GM18511 (cell line): ENCODE measurements at regions not wholly inside any gene's neighbourhood (a gene's known extent, or its start where the extent isn't known, plus 50 kb on each side); places are given as distances from the start of the nearest gene placed in this dataset.

Experiments
- ATAC-seq: cut with Tn5 transposase; IDR thresholded peaks from one replicate; pipeline ENCODE4 v1.9.1; 2021; ENCODE audit warnings: mild to moderate bottlenecking, moderate library complexity; ENCODE audit not compliant: unreplicated experiment

DNA sequence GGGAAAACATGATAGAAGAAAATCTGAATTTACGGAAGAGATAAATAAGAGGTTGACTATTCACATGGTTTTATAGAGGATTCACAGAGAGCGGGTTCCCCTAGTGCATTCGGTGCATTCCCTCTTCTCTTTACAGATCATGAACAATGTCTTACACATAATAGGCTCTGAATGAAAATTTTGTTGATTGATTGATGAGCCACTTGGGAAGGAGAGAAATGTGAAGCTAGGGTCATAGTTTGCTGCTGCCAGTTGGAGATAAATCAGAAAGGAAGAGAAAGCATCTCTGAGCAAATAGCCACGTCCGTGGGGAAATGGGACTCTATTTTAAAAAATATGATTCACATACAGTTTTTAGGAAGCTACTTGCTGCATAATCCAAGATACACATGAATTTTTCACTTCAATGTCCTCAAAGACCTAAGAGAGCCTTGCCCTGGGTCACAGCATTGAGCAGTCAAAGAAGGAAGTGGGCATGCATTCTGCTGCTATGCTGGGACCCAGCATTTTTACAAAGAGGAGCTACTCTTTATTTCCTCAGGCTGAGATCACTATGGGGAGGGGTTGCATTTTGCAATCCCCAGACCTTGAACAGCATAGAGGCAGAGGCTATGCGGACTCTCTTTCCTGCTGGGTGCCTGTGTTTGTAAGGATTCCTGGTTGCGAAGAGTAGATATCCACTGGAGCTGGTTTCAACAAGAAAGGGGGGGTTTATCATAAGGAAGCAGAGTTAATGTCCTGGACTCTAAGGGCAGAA lies 395.3 kb downstream of the TSN start:
- no peak for ATAC-seq

DNA sequence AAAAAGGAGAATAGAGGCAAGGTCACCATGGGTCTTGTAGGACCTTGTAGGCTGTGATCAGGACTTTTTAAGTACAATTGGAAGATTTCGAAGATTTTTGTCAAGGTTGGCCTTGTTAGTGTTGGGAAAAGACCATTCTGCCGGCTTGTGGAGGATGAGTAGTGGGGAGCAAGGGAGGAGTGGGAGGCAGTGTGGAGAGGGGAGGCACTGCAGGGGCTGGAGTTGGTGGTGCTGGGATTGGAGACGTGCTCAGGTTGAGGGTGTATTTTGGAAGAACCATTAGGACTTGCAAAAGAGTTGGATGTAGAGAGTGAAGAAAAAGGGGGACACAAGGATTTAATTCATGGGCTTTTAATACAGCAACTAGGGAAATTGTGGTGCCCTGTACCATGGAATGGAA lies 397.1 kb downstream of the TSN start:
- no peak for ATAC-seq

DNA sequence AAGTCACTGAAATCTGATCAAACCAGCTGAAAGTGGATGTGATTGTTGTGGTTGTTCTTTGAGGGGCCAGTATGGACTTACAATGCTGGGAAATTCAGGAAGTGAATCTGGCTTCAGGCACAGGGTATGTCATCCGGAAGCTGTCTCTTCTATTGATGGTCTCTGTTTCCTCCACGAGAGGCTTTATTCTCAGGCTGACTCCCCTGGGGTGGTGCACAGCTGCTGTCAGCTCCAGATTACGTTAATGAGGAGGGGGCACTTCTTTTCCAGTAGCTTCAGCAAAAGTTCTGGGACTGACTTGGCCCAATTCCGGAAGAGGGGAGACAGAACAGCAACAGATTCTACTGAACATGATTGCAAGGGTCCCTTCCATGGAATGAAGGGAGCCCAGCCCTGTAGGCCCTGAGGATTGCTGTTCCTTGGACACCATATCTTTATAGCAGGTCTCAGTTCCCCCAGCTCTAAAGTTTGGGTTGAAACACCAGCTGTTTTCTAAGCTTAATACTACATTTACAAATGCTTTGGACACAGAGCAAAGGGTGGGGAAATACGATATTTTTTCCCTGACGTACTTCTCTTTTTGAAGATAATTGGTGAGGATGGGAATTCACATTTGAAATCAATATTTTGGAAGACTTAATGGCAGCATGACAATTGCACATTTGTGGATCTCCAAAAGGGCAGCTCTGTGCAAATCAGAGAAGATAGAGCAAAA lies 400.9 kb downstream of the TSN start:
- ATAC-seq = no peak

DNA sequence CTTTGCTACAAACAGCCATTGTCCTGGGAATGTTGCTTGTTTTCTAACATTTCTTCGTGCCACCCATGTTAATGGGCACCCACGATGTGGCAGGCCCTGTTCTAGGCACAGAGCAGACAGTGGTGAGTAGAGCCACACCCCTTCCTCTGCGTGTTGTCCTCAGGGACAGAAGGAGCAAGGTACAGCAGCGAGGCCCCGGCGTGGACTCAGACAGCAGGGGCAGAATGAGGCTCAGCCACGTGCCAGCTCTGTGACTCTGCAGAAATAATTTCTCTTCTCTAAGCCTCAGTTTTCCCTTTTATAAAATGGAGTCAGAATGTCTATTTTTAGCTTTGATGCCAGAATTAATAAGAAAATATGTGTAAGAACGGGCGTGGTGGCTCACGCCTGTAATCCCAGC lies 401.7 kb downstream of the TSN start:
- ATAC-seq = no peak

DNA sequence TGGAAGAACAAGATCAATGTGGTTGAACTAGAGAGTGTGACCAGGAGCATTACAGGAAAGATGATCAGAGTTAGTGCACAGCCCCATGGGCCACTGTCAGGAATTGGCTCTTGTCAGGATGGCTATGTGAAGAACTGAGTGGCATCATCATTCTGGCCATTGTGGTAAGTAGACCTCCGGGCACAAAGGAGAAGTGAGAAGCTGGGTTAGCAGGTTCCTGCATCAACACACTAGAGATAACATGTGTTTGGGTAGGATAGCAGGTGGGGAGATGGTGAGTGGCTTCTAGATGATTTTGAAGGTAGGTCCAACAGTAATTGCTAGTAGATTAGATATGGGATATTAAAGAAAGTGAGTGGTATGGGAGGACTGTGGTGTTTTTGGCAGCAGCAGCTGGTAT lies 408.2 kb downstream of the TSN start:
- ATAC-seq = peak; percentile 76

DNA sequence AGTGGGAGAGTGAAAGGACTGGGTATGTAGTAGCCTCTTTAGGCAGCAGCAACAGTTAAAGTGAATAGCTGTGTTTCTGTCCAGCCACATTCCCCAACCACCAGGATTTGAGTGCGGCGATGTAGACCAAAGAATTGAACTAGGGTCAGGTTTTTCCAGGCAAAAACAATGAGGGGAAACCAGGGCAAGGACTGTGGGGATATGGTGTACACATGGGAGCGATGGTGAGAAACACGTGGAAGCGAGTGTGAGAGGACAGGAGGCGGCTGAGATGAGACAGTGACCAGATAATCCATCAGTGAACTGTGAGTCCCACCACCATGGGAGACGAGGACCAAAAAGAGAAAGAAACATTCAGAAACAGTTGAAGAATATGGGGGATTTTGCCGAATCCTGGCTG lies 409.5 kb downstream of the TSN start:
- ATAC-seq = no peak

DNA sequence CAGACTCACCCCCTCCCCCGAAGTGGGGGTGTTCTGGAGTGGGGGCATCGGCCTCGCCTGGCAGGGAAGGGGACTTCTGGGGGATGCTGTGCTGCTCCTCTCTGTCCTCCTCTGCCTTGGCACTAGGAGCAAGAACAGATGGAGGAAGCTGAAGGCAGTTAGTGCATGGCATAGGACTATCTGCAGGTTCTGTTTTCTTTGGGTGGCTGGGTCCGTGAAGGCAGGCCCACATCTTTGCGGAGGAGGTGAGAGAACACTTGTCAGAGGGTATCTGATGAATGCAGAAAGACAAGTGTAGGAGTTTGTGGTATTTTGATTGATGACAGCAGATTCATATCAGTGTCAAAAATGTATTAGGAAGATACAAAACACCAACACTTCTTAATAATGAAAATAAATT lies 411.4 kb downstream of the TSN start:
- no peak for ATAC-seq

DNA sequence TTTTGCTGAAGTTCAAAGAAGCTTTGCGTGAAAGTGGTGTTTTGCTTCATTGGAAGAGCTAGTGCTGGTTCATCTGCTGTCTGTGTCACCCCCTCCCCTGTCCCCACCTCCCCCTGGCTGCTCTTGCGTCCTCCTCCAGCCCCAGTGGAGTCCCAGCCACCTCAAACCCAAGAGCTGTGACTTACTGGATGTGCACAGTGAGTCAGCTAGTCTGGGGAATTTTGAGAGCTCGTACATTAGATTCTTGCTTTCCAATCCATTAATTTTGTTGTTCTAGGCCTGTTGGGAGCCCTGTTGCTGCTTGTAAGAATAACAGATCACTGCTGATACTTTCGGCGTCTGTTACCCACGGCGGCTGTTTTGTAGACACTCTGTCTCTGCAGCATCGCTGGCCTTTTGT lies 412.1 kb downstream of the TSN start:
- no peak for ATAC-seq

DNA sequence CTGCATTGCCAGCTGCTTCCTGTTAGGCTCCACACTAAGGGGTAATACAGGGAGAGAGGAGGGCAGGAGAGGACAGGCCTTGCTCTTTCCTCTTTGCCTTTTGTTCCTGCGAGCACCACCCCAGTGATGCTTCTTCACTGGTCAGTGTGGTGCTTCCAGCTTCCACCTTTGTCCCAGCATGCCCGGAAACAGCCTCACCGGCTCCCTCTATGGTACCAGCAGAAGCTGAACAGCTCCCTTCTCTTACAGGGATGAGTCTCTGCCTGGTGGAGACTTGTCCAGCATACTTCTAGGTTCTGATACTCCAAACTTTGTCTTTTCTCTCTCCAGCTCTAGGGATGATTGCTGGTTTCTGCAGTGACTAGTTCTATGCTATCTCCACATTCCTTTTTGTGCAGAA lies 413.3 kb downstream of the TSN start:
- no peak for ATAC-seq

DNA sequence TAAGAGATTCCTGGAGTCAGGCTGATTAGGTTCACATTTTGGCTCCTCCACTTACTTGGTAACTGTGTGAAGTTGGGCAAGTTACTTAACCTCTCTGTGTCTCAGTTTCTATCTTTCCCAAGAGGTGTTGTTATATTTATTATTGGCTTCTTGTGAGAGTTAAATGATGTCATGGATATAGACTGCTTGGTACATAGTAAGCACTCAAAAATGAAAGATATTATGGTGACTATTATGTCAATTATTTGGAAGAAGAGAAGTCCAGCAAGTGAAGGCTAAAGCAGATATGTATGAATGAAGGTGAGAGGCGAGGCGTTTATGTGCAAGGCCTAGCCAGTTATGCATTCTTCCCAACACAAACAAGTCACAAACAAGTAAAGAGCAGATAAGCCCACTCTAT lies 417.4 kb downstream of the TSN start:
- ATAC-seq = no peak

DNA sequence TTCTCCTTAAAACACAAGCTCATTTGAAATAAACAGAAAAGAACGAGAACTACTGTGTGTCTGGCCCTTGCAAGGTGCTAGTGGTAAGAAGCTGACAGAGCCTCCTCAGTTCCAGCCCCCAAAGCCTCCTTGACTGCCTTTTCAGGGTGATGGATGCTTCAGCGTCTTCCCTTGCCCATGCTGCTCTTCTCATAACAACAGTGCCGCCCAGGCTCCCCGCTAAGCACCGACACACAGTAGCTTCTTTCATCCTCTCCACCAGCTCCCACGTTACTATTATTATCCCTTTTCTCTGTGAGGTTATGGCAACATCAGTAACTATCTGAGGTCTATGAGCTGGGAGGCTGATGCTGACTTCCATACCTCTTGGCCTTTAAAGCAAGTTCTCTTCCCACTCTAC lies 418.6 kb downstream of the TSN start:
- no peak for ATAC-seq

DNA sequence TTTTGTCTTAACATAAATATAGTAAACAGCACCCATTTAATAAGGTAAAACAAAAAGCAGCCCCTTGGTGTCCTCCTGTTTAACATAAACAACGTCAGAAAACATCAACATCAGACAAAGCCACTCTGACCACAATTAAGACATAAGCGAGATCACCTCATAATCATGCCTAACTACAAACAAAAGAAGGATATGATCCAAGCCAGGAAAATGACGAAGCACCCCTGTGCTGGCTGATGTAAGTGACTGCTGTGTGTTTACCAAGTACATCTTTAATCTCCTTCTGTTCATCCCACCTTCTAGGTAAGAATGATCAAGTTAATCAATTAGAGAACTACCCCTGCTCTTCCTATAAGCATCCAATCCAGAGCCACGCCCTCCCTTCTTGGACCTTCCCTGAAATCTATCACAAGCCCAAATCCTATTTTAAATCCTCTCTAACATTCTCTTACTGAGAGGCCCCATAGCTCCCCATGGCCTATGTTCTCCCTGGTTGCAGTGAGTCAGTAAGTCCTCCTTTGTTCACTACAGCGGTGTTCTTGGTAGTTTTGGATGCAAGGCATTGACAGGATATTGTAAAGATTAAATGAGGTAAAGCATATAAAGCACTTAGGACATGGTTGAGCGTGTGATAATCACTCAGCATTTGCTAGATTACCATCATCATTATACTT lies 424.2 kb downstream of the TSN start:
- no peak for ATAC-seq

DNA sequence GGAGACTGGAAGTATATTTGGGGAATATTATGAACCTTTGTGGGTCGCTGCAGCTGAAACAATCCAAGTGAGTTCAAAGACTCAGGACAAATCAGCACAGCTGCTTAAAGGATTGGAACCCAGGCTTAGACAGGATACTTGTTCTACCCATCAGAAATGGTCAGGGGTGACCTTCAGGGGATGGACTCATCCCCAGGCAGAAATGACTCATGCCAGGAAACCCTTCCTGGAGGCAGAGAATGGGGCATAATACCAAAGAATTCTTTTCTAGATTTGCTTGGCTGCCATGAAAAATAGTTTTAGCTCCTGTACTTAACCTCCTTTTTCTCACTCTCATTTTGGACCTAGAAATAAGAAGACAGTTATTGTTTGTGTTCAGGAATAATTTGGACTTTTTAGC lies 425.5 kb downstream of the TSN start:
- no peak for ATAC-seq

DNA sequence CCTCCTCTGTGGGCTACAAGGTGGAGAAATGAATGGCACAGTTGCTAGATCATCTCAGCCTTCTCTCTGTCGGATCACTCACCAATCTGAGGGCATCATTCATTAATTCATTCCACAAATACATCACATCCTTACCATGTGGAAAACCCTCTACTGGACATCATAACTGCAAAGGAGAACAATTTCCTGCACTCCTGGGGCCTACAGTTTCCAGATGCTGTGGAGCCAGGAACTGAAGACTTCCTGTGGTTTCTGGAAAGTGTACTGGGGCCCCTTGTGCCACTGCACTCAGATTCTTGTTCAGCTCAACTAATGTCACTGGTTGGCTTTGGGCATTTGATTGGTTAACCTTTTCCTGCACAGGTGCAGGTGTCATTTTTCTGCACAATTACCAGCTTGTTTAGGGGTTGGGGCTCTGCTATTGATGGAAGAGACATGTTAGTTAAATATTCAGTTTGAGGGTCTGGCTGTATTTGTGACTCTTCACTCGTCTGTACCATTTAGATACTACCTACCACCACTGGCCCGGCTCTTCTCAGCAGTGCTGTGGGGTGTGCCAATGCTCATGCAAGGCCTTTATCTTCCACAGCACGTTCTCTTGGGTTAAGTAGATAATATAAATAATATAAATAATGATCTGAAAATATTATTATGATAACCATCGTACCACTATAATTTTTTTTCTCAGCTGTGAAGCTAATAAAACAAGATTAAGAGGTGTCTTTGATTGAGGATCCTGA lies 427.3 kb downstream of the TSN start:
- no peak for ATAC-seq

DNA sequence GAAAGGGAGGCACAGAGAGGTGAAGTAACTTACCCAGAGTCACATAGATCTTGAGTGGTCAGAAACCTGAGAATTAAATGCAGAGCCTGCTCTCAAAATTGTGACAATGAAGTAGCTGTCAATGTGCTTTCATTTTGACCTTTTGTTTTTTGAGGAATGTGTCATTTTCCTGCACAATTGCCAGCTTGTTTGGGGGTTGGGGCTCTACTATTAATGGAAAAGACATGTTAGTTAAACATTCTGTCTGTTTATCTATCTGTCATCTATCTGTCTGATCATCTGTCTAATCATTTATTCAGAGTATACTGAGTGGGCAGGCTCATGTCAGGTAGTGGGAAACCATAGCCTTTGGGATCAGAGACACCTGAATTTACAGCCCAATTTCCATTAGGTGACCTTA lies 428.4 kb downstream of the TSN start:
- no peak for ATAC-seq

DNA sequence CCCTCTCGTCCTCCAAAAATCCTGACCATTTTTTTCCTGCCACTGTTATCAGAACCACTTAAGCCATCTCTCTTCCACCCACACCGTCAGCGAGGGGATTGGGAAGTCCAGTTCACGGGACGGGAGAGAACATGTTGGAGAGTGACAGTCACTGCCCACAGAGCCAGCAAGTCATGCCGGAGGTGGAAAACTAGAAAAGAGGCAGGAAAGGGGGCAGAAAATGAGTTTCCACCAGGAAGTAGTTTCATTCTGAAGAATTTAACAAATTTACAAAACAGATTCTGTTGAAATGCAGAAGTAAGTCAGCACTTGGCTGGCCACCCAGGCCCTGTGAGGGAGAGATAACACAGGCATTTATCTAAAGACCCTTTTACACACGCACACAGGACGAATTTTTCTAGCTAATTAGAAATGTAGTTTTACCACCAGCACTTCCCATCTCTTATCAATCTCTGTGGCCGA lies 431.3 kb downstream of the TSN start:
- no peak for ATAC-seq

DNA sequence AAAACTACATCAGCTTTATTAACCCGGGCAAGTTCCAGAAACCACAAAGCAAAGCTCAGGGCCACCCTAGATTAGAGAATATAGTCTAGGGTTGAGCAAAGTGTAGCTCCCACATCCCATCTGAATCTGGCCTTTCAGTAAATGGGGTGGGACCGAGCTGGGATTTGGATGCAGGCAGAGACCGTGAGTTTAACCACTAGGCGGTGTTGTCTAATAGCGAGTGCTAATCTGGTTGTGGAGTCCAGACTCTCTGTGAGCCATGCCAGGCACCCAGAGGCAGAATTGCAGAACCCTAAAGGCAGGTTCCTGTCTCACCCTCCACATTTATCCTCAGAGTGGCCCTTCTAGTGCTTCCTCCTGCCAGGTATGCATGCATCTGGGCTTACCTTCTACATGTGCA lies 435.9 kb downstream of the TSN start:
- peak; percentile 60 for ATAC-seq

DNA sequence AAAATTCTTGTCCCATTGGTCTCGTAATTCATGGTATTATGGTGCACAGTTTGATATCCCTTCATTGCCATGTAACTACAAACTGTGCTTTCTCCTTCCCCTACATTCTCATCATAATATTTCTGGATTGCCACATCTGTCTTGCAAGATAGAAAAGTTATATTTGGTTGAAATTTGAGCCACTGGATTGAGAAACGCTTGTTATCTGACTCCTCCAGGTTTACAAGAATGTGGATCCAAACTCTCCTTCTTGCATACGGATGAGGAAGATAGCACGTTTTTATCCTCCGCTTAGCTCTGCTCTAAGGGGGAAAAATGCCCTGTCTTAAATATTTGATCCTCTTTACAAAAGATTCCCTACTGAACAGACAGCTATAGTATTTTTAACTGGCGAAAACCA lies 438.2 kb downstream of the TSN start:
- ATAC-seq = no peak

DNA sequence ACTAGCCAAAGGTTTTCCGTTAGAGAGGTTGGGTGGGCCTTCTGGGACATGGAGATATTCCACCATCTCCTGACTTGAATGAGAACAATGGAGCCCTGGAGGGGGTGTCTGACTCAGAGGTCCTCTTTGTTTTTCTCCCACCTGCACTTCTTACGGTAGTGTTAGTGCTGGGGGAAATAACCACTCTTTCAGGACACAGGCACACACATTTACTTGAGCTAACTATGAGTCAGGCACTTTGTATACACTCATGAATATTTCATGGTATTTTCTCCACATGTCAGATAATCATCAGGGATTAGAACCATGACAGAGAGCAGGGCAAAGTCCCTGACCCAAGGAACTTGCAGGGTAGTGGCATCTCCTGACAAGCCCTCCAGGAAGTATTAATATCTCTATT lies 439.1 kb downstream of the TSN start:
- ATAC-seq = no peak

DNA sequence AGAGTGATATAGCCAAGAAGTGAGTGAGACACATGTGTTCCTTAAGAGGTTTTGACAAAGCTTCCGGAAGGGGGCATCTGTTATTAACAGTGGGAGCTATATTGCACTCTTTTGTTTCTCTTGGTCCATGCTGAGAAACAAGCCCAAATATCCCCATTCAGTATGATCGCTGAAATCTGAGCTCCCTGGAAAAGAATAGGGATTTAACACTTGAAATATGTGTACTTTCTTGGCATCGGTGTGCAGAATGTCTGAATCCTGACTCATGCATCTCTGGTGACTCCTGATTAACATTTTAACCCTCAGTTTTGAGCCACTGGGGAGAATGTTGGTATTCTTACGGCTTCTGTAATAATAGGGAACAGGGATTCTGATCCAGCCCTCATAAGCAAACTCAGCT lies 448.1 kb downstream of the TSN start:
- no peak for ATAC-seq

DNA sequence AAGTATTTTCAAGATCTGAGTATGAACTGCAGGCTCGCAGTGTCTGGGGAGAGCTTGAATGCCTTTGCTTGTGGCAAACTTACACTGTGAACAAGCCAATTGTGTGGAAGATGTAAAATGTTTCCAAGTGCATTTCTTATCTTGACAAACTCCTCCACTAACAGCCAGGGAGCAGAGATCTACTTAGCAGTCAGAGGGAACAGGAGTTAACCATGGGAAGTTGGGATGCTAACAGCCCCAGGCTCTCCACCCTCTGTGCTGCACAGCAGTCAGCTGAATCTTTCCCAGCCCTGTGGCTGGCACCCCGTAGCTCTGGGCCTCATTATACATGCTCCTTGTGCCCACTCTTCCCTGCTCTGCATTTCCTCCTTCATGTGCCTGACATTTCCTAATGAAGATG lies 450.2 kb downstream of the TSN start:
- no peak for ATAC-seq
